HG02759 (cell line): ENCODE measurements at regions not wholly inside any gene's neighbourhood (a gene's known extent, or its start where the extent isn't known, plus 50 kb on each side); places are given as distances from the start of the nearest gene placed in this dataset.

Source experiments
- ATAC-seq: cut with Tn5 transposase; IDR thresholded peaks from one replicate; pipeline ENCODE4 v1.9.1; 2021; ENCODE audit warnings: mild to moderate bottlenecking, moderate library complexity; ENCODE audit not compliant: unreplicated experiment

DNA sequence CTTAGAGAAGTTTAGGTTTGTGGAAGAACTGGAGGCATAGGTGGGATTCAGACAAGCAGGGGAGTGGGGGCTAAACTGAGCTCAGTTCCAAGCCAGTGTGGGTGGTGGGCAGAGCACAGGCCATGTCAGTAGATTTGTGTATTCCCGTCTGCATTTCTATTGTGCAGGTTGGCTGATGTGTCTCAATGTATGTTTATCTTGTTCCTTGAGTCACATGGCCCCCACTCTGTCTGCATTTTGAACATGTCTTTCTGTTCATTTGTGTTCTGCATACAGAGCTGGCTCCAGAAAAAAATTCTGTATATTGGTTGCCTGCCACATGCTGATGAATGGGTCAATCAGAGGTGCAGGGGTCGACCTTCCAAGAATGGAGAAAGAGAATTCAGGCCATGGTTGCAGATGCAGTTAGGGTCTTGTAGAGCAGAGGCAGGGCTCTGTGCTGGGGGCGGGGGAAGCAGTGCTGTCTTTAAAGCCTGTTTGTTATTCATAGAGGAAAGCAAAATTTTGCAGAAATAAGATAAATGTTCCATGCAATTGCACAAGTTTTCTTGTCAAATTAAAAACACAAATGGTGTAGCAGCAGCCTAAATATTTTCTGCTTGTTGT, 166.7 kb downstream of the CDH26 start:
- ATAC-seq, result no peak

DNA sequence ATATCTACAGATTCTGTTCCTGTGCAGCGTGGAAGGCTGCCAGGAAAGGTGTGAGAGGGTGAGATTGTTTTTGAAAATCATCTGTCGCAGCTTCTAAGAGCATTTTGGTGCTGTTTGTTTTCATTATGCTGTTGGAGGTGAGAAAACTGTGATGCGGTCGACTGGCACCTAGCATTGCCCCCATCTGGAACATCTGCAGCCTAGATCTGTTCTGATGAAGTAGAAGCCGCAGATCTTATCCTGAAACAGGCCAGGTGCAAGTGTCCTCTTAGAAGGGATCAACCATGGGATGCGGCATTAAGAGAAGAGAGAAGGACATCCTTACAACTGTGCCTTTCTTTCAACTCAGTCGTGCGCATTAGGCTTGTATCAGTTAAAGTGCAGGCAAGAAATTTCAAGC, 167.3 kb downstream of the CDH26 start:
- ATAC-seq, result no peak

DNA sequence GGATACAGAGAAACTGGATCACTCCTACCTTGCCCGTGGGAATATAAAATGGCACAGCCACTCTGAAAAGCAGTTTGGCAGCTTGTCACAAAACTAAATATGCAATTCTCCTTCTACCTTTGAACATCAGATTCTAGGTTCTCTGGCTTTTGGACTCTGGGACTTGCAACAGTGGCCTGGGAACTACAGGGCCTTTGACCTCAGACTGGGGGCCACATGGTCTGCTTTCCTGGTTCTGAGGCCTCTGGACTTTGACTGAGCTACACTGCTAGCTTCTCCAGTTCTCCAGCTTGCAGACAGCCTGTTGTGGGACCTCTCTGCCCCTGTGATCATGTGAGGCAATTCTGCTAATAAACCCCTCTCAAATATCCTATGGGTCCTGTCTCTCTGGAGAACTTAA, 168.8 kb downstream of the CDH26 start:
- ATAC-seq, result no peak

DNA sequence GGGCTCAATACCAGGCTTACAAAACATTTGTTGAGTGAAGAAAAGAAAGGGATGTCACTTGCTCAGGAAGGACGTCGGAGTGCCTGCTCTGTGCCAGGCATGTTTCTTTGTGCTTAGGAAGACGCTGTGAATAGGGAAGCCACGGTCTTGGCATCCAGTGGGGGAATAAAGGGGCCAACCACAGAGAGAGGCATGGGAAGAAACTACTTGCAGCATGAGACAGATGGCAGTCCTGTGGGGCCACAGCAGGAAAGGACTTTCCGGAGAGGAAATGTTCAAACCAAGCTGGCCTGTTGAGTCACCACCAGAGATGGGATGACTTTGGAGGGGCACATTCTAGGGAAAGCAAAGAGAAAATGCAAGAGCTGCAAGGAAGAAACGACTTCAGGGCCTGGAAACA, 173.2 kb downstream of the CDH26 start:
- ATAC-seq, result no peak

DNA sequence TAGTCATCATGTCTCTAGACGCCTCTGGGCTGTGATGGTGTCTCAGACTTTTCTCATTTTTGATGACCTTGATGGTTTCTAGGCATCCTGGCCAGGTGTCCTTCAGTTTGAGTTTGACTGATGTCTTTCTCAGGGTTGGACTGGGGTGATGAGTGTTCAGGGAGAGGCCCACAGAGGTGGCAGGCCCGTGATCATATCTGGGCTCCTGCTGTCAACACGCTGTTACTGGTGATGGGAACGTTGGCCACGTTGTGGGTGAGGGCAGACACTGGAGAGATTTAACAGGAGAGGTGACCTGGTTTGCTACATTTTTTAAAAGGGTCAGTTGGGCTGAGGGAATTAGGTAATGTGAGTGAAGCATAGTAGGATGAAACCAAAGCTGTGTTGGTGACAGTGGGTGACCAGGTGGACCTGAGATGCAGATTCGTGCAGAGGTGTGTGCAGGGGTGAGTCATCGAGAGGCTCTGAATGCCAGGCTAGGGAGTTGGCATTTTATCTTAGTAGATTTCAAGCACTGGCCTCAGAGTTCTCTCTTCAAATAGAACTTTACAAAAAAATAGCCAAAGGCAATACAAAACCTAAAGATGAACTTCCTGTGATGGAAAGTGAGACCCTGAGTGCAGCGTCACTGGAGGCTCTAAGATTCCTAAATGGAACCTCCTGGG, 174.1 kb downstream of the CDH26 start:
- no peak for ATAC-seq

DNA sequence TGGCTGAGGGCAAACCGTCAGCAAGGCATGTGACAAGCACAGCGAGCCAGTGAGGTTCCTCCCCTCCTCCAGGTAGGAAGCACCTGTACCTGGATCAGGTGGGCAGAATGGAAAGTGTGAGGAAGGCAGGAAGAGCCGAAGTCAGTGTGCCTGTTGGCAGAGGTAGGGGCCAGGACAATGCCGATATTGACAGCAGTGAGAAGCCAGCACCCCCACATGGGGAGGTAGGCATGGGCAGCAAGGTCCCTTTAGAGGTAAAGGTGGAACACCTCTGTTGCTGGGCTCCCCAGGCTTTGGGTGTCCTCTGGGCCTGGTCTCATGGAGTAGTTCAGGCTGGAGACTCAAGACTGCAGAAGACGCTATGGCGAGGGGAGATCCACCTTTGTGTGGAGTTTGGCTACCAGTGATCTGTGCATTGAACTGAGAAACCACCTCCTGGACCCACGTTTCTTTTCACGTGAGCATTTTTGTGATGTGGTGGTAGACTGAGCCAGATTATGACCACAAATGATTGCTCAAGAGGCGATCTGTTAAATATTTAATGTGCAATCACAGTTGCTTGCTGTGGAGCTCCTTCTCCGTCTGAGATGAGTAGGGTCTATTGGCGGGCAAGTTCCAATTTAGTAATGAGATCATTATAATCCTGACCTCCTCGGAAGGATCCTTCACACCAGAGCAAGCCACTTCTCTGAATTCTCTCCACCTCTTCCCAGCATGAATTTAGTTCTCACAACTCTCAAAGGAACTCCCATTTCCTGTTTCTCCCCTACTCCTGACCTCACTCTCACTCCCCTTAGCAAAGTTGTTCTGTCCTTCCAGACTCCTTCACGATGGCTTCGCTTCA, 174.8 kb downstream of the CDH26 start:
- no peak for ATAC-seq

DNA sequence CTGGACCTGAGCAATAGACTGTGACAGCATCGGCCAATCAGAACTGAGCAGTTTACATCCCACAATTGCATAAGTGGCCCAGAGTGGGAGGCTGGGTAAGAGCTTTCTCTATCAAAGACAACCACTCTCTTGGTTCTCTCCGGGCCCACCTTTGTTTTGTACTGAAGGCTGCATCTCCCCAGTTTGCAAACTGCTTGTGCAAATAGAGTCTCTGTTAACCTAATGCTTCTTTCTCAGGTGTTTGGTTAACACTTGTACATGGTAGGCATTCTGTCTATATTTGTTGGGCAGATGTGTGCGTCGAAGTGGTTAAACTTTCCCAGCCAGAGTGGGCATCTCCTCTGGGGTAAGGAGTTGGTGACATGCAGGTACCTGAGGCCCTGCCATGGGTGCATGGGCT, 177.1 kb downstream of the CDH26 start:
- no peak for ATAC-seq

DNA sequence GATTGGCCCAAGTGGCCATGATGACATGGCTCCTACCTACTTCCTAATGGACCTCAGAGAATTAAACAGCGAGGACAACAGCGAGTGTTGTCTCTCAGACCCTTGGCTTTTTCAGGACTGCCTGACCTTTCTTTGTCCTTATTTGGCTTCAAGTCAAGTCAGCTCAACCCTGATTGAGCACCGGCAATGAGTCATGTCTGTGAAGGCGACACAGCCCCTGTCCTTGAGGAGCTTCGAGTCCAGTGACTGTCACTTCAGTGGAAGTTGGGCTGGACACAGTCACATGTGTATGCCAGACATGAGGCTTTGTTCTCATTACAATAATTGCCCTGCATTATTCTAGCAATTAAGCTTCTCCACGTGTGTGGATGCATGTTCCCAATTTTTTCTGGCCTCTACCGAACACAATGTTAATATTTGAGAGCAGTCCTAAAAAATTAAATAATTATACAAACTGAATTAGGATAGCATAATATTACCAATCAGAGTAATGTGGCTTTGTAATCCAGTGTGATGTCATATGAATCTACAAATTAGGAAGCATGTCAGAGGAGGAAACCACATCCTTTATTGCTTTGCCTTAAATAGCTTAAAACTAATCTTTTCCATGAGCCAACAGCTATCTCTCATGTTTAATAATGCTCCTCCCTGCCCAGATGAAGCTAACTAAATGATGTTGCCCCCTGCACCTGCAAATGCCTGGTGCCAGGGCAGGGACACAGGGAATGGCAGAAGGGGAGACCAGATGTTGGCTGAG, 178.6 kb downstream of the CDH26 start:
- no peak for ATAC-seq

DNA sequence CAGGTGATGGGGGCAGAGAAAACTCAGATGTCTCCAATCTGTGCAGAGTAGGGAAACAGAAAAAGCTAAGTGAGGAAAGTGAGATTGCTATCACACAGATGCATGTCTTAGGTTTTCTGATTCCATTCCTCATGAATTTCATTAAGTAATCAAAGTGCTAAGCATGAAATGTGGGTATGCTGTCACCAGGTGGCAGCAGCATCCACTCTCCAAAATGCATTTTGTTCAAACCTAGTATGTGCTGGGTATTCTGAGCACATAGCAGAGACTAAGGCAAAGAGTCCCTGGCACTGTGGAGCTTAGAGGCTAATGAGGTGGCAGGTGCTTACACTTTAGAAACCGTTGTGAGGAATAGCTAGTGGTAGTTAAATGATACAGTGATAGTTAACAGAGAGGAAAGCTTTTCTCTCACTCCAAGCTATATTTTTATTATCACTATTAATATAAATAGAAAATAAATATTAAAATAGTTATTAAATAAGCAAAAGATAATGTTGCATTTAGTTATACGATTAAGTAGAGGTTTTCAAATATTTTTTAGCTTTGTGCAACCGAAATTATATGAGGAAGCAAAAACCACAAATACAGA, 179.5 kb downstream of the CDH26 start:
- ATAC-seq, result no peak

DNA sequence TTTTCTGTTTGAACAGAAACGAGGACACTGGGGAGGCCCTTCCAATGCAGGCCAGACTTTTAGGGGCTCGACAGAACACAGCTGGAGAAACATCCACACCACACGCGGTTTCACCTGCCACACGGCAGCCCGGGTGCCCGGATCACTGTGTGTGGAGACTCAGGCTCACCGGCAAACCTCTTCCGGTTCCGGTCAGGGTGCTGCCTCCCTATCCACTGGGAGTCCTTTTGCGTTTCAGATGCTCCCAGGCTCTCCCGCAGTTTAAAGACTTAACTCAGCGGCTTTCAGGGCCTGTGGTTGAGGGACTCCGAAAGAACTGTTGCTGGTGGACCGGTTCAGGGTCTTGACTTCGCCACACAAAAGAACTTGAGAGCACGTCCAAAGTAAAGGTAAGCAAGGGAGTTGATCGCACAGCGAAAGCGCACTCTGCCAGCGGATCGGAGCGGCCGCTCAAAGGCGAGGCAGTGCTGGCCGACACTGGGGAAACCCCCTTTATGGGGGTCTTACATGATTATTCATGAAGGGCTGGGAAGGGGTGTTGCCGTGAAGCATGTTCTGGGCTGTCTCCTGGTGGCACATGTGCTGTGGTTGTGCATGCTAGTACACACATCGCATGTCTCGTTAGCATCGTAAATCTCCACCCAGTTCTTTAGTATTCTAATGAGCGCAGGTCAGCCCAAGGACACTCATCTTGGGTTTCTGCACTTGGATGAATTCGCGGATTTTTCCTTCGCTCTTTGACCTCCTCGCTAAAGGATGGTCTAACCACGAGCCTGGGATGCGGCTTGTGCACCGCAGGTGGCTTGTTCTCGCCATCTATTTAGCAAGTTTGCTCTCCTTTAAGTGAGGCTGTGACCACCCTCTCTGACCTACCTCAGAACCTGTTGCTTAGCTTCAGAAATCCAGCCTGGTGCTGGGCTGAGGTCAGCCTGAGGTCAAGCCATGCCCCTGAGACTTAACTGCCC, 180.3 kb downstream of the CDH26 start:
- no peak for ATAC-seq

DNA sequence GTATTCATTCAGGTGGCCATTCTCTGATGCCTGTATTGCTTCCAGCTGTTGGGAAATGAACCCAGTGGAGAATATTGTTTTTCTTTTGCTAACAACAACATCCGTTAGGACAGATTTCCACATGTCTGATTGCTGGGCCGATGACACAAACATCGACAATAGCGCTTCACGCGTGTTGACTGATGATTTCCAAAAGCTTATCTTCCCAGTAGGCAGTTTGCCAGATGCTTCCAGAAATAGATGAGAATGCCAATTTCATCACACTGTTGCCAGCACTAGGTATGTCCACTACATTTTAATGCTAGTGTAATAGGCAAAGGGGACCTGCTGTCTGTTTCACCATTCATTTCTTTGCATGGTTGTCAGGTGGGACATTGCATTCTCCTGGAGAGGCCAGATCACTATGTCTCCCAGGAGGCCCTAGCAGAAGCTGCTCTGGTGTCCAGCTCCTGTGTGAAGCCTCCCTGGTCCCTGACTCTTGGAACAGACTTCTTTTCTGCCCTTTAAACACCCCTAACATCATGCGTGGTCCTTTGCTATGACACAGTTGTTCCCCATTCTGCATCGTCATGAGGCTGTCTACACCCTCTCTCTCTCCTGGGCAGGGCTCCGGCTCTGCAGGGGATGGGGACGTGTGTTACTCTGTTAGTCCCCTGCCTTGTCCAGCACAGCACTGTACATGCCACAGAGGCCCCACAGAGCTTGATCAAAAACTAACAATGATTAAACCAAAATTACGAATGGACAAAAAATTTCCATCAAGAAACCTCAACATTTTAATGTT, 181.6 kb downstream of the CDH26 start:
- no peak for ATAC-seq

DNA sequence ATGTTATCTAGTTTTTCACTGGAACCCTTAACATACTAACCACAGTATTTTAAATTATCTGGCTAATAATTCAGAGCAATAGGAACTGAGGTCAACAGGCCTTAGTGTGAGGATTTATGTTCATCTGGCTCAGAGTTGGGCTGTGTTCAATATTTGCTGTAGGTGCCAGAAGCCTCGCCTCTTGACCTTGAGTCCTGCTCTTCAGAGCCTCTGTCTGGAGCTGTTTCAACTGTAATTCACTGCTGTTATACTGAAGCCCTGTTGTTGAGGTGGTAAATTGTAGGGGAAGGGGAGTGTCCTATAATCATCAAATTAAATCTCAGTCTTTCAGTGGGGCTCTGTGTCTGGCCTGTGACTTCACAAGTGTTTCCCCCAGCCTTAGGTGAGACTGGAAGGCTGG, 184.4 kb downstream of the CDH26 start:
- no peak for ATAC-seq

DNA sequence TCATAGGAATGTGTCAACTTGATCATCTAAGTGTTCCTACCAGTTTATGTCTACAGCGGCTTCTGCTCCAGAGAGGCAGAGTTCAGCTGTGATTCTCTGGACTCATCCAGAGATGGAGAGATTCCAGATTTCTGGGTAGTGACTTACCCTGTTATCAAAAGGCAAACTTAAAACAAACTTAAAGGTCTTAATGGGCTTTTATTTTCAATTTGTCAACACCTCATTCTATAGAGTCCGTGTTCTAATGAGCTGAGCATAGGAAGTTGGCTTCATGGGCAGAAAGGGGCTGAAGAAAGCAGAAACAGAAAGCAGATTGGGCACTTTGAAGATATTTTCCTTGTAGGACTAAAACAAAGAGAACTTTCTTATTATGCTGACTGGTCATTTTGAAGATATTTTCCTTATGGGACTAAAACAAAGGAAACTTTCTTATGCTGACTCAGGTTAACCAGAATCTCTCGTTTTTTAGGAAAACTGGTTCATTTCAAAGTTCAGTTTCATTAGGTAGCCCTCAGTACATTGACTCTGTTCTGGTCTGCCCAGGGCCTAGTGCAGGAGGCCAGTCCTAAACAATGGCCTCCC, 185.1 kb downstream of the CDH26 start:
- ATAC-seq, result no peak

DNA sequence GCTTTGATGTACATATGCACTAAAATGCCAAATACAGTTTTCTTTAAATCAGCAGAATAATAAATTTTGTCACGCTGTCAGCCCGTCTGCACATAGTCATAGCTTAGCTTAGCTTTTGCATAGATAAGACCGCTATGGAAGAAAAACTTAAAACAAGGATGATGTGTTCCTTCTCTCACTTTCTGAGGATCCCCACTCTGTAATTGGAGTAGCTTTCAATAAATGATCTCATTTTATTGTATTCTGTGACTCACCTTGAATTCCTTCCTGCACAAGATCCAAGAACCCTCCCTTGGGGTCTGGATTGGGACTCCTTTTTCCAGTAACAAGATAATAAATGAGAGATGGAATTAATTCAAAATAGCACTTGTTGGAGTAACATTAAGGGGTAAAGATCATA, 186.2 kb downstream of the CDH26 start:
- no peak for ATAC-seq

DNA sequence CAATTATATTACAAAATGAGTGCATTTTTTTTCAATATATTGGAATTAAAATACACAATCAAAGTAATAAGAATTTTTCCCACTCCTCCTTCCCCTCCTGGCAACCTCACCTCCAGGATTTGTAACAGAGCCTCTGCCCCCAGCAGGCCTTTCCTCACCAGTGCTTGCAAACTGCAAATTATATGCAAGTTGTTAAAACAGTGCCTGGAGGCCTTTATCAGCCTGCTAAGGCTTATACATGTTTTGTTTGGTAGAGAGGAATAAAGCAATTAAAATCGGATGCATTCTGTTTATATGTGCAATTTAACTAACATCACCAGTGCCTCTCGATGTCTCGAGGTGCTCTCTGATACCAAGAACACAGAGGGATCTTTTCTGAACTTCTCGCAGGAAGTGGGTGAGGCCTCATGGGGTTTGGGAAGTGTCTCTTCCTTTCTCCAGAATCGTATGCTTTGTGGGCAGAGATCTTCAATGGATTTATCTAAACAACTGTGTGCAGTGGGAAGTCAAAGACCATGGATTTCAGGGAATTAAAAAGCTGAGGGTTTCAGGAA, 186.8 kb downstream of the CDH26 start:
- ATAC-seq, result no peak

DNA sequence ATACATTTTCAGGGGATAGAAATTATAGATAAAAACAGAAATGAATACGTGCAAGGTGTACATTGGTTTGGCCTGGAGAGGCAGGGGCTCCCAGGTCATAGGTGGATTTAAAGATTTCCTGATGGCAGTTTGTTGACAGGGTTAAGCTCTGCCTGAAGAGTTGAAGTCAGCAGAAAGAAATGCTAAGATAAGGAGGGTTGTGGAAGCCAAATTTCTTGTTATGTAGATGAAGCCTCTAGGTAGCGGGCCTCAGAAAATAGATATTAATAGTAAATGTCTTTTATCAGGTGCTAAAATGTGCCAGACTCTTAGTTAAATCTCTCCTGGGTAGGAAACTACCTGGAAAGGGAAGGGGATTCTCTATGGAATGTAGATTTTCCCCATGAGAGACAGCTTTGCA, 188.8 kb downstream of the CDH26 start:
- no peak for ATAC-seq

DNA sequence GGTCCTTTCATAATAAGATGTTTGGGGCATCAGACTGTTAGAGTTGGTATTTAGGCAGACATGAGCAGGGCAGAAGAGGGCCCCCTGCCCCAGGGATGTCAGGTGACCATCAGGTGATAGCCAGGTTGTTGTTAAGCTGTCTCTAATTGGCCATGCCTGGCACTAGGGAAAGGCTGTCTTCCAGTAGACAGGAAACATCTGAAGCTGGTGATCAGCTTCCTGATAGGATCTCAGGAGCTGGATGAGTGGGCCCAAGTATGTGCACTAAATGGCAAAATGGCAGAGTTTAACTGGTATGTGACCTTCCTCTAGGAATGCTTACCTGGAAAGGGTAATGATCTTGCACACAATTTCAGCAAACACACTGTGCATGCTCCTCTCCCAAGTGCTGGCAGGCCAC, 190.7 kb downstream of the CDH26 start:
- no peak for ATAC-seq

DNA sequence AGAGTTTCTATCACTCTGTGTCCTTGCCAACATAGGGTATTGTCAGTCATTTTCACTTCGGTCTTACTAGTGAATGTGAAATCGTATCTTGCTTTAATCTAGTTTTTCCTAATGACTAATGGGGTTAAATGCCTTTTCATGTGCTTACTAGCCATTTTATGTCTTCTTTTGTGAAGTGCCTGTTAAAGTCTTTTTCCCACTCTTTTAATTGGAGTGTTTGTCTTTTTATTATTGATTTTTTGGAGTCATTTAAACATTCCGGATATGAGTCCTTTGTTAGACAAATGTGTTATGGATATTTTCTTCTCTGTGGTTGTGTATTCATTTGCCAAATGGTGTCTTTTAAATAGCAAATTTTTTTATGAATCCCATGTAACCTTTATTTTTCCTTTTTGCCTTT, 194.6 kb downstream of the CDH26 start:
- no peak for ATAC-seq
